GM19193 (cell line): ENCODE measurements at regions not wholly inside any gene's neighbourhood (a gene's known extent, or its start where the extent isn't known, plus 50 kb on each side); places are given as distances from the start of the nearest gene placed in this dataset.

Experiments
- POLR2A ChIP-seq: IDR thresholded peaks from 4 replicates; pipeline ENCODE4 v1.6.1; 2011; ENCODE audit not compliant: insufficient read depth, insufficient read length; ENCODE audit errors: extremely low read depth

- TF ChIP-seq POLR2A = no peak
Measured at GRCh38 chr3:159340877-159341500, 539.1 kb downstream of the MFSD1 start.

- no peak for TF ChIP-seq POLR2A
Measured at GRCh38 chr3:159346271-159346903, 544.5 kb downstream of the MFSD1 start.

- no peak for TF ChIP-seq POLR2A
Measured at GRCh38 chr3:159348431-159348830, 546.6 kb downstream of the MFSD1 start.

GRCh38 chr3:159356606-159357005, 554.8 kb downstream of the MFSD1 start:
- TF ChIP-seq POLR2A = no peak

GRCh38 chr3:159364511-159364910, 562.7 kb downstream of the MFSD1 start:
- no peak for TF ChIP-seq POLR2A

- TF ChIP-seq POLR2A = no peak
Measured at GRCh38 chr3:159366476-159366875, 564.6 kb downstream of the MFSD1 start.

- TF ChIP-seq POLR2A = no peak
Measured at GRCh38 chr3:159371961-159372360, 570.1 kb downstream of the MFSD1 start.

- no peak for TF ChIP-seq POLR2A
Measured at GRCh38 chr3:159378396-159379194, 576.7 kb downstream of the MFSD1 start.

GRCh38 chr3:159380891-159381290, 579.0 kb downstream of the MFSD1 start:
- no peak for TF ChIP-seq POLR2A

- TF ChIP-seq POLR2A = no peak
Measured at GRCh38 chr3:159390656-159391212, 588.9 kb downstream of the MFSD1 start.

- no peak for TF ChIP-seq POLR2A
Measured at GRCh38 chr3:159401069-159401468, 587.6 kb upstream of the IL12A start.

GRCh38 chr3:159413319-159413718, 575.3 kb upstream of the IL12A start:
- TF ChIP-seq POLR2A = no peak

GRCh38 chr3:159416856-159417255, 571.8 kb upstream of the IL12A start:
- no peak for TF ChIP-seq POLR2A

GRCh38 chr3:159417761-159418160, 570.9 kb upstream of the IL12A start:
- no peak for TF ChIP-seq POLR2A
